Thymus (tissue), 11 donors: ENCODE measurements at regions not wholly inside any gene's neighbourhood (a gene's known extent, or its start where the extent isn't known, plus 50 kb on each side); places are given as distances from the start of the nearest gene placed in this dataset.
"Not testable (repeated sequence)": the region's sequence is repeated elsewhere in the genome, so short reads cannot be mapped to it uniquely, and the experiment has no call there.

Source experiments
- DNase-seq, 9 donors: peaks; one replicate each; pipeline ENCODE4 v3.0.0-alpha.2; 2013; ENCODE audit warnings: low spot score in 9 of 9, low read depth in 6 of 9, missing footprints in 1 of 9
- H3K27ac ChIP-seq, 2 donors: one replicate each; pipeline ENCODE4 v1.5.1; 2013; ENCODE audit warnings: control low read depth in 1 of 2, low read depth in 1 of 2, low read length in 1 of 2, mild to moderate bottlenecking in 1 of 2, moderate library complexity in 1 of 2
- H3K27me3 ChIP-seq, 2 donors: one replicate each; pipeline ENCODE4 v1.5.1; 2013; ENCODE audit warnings: low read length in 1 of 2; ENCODE audit not compliant: control insufficient read depth in 2 of 2, insufficient read depth in 1 of 2
- H3K36me3 ChIP-seq, 2 donors: one replicate each; pipeline ENCODE4 v1.5.1; 2013; ENCODE audit warnings: low read length in 1 of 2, mild to moderate bottlenecking in 1 of 2, moderate library complexity in 1 of 2; ENCODE audit not compliant: control insufficient read depth in 2 of 2, insufficient read depth in 2 of 2
- H3K4me1 ChIP-seq, 2 donors: one replicate each; pipeline ENCODE4 v1.5.1; 2013; ENCODE audit warnings: low read length in 2 of 2; ENCODE audit not compliant: control insufficient read depth in 2 of 2, insufficient read depth in 2 of 2
- H3K4me3 ChIP-seq, 2 donors: one replicate each; pipeline ENCODE4 v1.5.1; 2013; ENCODE audit warnings: low read length in 2 of 2, control low read depth in 1 of 2, mild to moderate bottlenecking in 1 of 2
- H3K9me3 ChIP-seq, 2 donors: one replicate each; pipeline ENCODE4 v1.5.1; 2013; ENCODE audit warnings: low read length in 1 of 2, mild to moderate bottlenecking in 1 of 2; ENCODE audit not compliant: control insufficient read depth in 2 of 2, insufficient read depth in 1 of 2
- WGBS: extraction: QIAGEN DNeasy Blood & Tissue Kit; methylation state at CpG from one replicate; pipeline ENCODE4 v1.1.7; 2013; 5-methylcytosine and 5-hydroxymethylcytosine counted together
- donor health status: healthy.

- no peaks in the 10 kb centered on the region for H3K27me3 ChIP-seq
- H3K27ac ChIP-seq: no peak overlapping the region
- DNase-seq: no peak
- WGBS: 89% methylated on average over 1 of the region's 1 CpG
- H3K4me1 ChIP-seq: no peaks in the 10 kb centered on the region
- no peaks in the 10 kb centered on the region for H3K9me3 ChIP-seq
- no peaks in the 10 kb centered on the region for H3K36me3 ChIP-seq
- no peak overlapping the region for H3K4me3 ChIP-seq
Measured at GRCh38 chr6:78614961-78615360, 252.4 kb upstream of the IRAK1BP1 start.

GRCh38 chr6:78615430-78615904, 251.9 kb upstream of the IRAK1BP1 start:
- WGBS: 81% methylated on average over 1 of the region's 1 CpG
- no peaks in the 10 kb centered on the region for H3K4me1 ChIP-seq
- no peak for DNase-seq
- no peak overlapping the region for H3K27ac ChIP-seq
- no peaks in the 10 kb centered on the region for H3K36me3 ChIP-seq
- H3K4me3 ChIP-seq: no peak overlapping the region
- H3K27me3 ChIP-seq: no peaks in the 10 kb centered on the region
- no peaks in the 10 kb centered on the region for H3K9me3 ChIP-seq

GRCh38 chr6:78618970-78619369, 248.4 kb upstream of the IRAK1BP1 start:
- no peaks in the 10 kb centered on the region for H3K4me1 ChIP-seq
- no peak overlapping the region for H3K4me3 ChIP-seq
- H3K27ac ChIP-seq: no peak overlapping the region
- peak in 1 of 9 donors; percentile 1 for DNase-seq
- H3K9me3 ChIP-seq: no peaks in the 10 kb centered on the region
- 69% methylated on average over 2 of the region's 2 CpGs for WGBS
- H3K27me3 ChIP-seq: no peaks in the 10 kb centered on the region
- H3K36me3 ChIP-seq: no peaks in the 10 kb centered on the region

GRCh38 chr6:78623554-78623953, 243.8 kb upstream of the IRAK1BP1 start:
- no peaks in the 10 kb centered on the region for H3K9me3 ChIP-seq
- no peak for DNase-seq
- no peaks in the 10 kb centered on the region for H3K36me3 ChIP-seq
- no peak overlapping the region for H3K27ac ChIP-seq
- H3K4me1 ChIP-seq: no peaks in the 10 kb centered on the region
- no peaks in the 10 kb centered on the region for H3K27me3 ChIP-seq
- no peak overlapping the region for H3K4me3 ChIP-seq

- Histone ChIP-seq H3K27me3 (peaks cover 0 to 8% of the 10 kb centered on the region in 2 donors), H3K9me3 (peaks cover 0 to 3% of the 10 kb centered on the region in 2 donors), H3K27ac (no peak overlapping the region), H3K36me3 (no peaks in the 10 kb centered on the region), H3K4me1 (no peaks in the 10 kb centered on the region), H3K4me3 (no peak overlapping the region)
- WGBS: 34% methylated on average over 27 of the region's 27 CpGs
- DNase-seq: no peak
Measured at GRCh38 chr6:78629154-78629721, 238.1 kb upstream of the IRAK1BP1 start.

GRCh38 chr6:78629836-78630235, 237.5 kb upstream of the IRAK1BP1 start:
- Histone ChIP-seq H3K4me1 (no peaks in the 10 kb centered on the region), H3K27ac (no peak overlapping the region), H3K4me3 (no peak overlapping the region), H3K27me3 (peaks cover 0 to 8% of the 10 kb centered on the region in 2 donors), H3K9me3 (peaks cover 0 to 3% of the 10 kb centered on the region in 2 donors), H3K36me3 (no peaks in the 10 kb centered on the region)
- no peak for DNase-seq
- 92% methylated on average over 22 of the region's 22 CpGs for WGBS

- peaks cover 0 to 3% of the 10 kb centered on the region in 2 donors for H3K9me3 ChIP-seq
- DNase-seq: no peak
- no peak overlapping the region for H3K27ac ChIP-seq
- 67% methylated on average over 3 of the region's 3 CpGs for WGBS
- H3K27me3 ChIP-seq: peaks cover 0 to 8% of the 10 kb centered on the region in 2 donors
- no peaks in the 10 kb centered on the region for H3K36me3 ChIP-seq
- H3K4me1 ChIP-seq: no peaks in the 10 kb centered on the region
- H3K4me3 ChIP-seq: no peak overlapping the region
Measured at GRCh38 chr6:78631976-78632375, 235.4 kb upstream of the IRAK1BP1 start.

- H3K36me3 ChIP-seq: no peaks in the 10 kb centered on the region
- no peaks in the 10 kb centered on the region for H3K27me3 ChIP-seq
- peaks cover 0 to 3% of the 10 kb centered on the region in 2 donors for H3K9me3 ChIP-seq
- 95% methylated on average over 7 of the region's 7 CpGs for WGBS
- DNase-seq: no peak
- no peak overlapping the region for H3K27ac ChIP-seq
- H3K4me3 ChIP-seq: no peak overlapping the region
- no peaks in the 10 kb centered on the region for H3K4me1 ChIP-seq
Measured at GRCh38 chr6:78639111-78640110, 227.9 kb upstream of the IRAK1BP1 start.

- H3K36me3 ChIP-seq, H3K4me3 ChIP-seq, H3K27ac ChIP-seq, H3K9me3 ChIP-seq, DNase-seq, H3K4me1 ChIP-seq, H3K27me3 ChIP-seq: not testable (repeated sequence)
- WGBS: 78% methylated on average over 6 of the region's 6 CpGs
Measured at GRCh38 chr6:78643976-78644375, 223.4 kb upstream of the IRAK1BP1 start.
